ENCODE measurements at regions not wholly inside any gene's neighbourhood (a gene's known extent, or its start where the extent isn't known, plus 50 kb on each side); places are given as distances from the start of the nearest gene placed in this dataset.
"Not testable (repeated sequence)": the region's sequence is repeated elsewhere in the genome, so short reads cannot be mapped to it uniquely, and the experiment has no call there.

DNA sequence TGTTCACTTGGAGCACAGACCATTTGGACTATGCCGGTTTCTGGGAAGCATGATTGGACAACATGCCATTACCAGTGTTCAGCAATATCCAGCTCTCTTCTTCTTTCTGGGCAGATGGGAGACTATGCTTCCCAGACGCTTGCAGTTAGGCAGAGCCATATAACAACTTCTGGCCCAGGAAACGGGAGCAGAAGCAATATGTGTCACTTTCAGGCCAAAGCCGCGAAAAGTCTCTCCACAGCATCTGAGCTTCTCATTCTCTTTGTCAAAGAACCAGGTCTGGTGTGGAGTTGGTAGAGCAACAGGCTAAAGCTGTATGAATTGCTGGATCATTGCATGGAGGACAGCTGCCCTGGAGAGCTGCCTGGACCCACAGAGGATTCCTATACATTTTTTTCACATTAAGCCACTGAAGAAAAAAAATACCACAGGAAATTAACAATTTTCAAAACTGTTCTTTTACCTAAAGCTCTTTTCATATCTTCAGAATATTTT is 131.4 kb upstream of the FRG1 start:
- DNase-seq: no peak

DNA sequence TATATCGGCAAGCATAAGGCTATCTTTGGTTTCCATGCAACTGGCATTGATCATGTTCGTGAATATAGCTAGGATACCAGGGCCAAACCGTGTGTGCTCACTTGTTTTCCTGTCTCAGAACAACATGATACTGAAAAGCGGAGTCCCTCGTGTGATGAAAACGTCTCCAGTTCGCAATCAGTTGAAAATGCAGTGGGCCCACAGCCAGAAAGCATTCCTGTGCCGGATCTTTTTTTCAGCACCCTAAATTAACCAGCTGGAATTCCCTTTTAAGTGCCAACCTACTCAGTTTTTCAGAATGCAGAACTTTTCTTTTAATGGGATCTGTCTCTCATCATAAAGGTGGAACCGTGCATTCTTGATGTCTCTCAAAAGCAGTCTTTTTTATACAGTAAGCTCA is 130.8 kb upstream of the FRG1 start:
- DNase-seq: no peak

DNA sequence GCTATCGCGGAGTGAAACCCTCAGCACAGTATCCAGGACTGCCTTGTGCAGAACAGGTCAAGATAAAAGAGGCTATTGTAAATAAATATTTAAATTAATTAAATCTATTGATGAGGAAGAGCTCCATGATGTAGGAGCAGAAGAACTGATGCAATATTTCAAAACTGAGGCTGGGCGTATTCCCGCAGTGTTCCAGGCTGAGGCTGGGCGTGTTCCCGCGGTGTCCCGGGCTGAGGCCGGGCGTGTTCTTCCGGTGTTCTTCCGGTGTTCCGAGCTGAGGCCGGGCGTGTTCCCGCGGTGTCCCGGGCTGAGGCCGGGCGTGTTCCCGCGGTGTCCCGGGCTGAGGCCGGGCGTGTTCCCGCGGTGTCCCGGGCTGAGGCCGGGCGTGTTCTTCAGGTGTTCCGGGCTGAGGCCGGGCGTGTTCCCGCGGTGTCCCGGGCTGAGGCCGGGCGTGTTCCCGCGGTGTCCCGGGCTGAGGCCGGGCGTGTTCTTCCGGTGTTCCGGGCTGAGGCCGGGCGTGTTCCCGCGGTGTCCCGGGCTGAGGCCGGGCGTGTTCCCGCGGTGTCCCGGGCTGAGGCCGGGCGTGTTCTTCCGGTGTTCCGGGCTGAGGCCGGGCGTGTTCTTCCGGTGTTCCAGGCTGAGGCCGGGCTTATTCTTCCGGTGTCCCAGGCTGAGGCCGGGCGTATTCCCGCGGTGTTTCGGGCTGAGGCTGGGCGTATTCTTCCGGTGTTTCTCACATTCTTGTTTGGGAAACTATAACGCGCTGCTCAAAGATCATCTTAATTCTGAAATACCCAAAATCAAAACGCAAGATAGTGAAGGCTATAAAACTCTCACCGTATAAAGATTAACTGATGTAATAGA is 130.1 kb upstream of the FRG1 start:
- DNase-seq: not testable (repeated sequence)

DNA sequence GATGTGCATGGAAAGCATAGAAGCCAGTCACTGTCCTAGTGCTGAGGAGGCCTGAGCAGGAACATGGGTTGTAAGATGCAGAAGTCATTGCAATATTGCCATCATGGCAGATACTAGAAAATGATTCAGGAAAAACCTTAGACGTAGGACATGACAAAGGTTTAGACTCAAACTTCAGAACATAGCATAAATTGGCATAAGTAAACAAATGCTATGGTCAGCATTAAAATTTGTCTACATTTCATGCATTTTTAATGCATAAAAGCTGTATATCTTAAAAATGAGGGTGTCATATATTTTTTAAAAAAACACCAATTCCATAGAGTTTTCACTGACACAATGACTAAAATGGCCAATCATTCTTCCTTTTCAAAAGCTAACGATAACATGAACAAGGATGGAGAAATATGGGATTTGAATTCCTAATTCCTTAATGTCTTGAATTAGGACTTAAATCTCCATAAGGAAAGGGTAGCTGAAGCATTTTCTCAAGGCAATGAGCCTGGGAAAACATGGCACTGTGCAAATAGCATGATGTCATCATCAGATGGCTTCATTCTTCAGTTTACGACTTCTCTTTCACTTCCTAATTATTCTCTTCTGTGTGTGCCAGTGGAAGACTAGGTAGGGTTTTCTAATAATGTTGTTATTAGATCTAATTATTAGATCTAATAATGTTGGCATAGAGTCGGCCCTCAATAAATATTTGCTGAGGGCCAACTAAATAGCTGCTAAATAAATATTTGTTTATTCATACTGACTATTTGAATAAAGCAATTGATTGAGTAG is 125.1 kb upstream of the FRG1 start:
- no peak for DNase-seq

DNA sequence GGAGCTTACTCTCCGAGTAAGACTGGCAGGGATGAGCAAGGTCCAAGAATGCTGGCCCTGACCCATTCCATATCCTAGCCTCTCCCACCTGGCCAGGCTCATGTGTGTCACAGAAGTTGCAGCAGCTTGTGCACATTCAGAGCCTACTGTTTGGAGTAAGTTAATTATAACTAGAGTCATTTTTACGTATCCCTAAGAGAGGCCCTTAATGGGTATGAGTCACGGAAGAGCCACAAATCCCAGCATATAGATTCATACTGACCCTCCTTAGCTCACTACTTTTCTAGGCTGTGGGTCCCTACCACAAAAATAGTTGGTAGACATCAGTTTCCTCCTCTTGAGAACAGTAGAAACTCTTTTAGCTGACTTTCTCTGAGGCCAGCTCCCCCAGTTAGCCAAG is 118.3 kb upstream of the FRG1 start:
- DNase-seq: no peak

DNA sequence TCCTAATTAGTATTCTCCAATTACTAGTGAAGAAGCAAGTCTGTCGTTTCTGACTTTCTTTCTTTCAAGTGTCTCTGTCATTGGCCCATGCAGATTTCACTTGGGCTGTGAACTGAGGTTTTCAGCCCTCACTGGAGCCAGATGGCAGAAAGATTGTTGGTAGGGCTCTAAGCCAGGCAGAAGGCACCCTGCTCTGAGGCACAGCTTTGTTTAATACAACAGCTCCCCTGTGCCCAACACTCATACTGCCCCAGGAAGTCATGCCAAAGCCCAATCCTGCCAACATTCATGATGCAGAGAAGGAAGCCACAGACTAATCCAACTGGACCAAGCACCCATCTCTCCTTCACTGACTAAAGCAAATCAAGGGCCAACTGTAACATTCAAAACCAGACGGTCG is 117.1 kb upstream of the FRG1 start:
- no peak for DNase-seq

DNA sequence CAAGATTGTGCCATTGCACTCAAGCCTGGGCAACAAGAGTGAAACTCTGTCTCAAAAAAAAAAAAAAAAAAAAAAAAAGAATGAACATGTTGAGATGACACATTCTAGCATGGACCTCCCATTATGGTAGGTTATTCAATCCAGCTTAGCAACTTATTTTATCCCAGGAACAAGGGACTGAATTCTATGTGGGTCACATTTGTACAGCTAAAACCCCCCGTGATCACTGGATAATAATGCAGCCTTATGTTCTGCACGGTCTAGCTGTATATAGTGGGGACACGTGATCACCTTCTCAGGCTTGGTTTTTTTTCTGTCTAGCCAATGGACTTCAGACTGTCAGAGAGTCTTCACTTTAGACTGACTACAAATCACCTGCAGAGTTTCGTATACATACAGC is 115.2 kb upstream of the FRG1 start:
- no peak for DNase-seq

DNA sequence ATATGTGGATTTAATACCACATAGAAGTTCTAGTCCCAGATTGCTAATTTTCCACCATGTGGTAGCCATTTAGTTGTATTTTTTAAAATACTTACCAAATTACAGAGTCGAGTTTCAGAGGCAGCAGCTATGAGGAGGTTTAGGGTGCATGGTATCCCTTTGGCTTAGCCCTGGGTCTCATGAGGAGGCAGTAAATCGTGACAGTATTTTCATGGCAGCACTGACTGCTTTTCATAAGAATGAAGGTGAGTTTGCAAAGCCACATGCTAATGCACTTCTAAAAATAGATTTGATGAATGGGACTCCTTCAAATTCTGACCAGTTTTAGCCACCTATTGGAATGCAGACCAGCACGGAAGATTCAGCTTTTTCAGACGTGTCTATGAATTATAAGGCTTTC is 114.0 kb upstream of the FRG1 start:
- no peak for DNase-seq

DNA sequence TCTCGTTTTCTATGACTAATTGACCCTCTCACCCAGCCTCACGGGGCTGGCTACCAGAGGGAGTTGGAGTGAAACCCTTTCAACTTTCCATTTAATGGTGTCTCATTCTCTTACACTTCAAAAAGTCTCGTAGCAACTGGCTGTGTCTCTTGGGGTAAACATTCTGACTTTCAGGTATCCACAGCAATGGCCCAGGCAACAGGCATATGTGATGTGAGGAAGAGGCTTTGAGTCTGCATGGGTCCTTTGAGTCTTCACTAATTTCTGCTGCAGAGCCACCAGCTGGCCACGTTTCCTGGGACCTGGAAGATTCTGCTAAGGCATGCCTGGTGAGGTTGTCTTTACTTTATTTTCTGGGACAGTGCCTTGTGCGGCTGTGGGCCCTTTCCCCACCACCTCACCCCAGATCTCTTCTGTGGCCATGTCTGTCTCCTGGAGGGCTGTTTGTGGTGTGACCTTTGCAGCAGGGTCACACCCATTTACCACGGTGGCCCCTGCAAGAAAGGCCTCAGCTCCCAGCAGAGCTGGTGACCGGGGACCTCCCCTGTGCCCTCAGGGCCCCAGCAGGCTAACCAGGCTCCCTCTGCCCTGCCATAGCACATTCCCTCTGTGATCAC is 112.5 kb upstream of the FRG1 start:
- DNase-seq: no peak

DNA sequence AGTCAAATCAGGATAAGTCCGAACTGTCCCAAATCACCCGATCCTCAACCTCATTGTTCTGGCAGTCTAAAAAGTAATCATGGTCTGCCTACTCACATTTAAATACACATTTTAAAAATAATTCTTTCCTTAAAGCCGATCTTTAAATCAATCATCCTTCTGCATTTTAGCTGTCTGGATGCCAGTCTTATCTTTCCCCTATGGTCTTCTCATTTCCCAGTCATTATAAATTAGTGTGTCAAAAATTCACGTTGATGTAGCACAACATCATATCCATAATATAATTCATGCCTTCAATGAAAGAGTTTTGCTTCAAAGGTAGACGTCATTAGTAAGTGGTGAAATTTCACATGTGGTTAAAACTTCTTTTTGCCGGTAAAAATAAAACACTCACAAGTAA is 108.1 kb upstream of the FRG1 start:
- no peak for DNase-seq

DNA sequence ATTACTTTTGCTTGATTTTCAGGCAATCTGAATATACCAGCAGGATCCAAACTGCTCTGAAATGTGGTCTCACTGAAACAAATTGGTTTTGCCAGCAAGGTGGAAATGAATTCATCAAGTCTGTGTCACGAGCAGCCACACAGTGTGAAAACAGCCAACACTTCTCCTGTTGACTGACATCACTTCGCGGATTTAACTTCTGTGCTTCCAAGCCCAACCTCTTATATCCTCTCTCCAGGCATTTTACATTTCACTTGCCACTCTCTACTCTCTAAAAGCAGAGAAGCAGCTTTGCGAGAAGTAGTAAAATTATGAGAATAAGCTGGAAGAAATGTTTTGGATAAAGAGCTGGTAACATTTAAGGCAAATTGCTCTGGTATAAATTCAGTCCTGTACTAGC is 106.1 kb upstream of the FRG1 start:
- DNase-seq: no peak

DNA sequence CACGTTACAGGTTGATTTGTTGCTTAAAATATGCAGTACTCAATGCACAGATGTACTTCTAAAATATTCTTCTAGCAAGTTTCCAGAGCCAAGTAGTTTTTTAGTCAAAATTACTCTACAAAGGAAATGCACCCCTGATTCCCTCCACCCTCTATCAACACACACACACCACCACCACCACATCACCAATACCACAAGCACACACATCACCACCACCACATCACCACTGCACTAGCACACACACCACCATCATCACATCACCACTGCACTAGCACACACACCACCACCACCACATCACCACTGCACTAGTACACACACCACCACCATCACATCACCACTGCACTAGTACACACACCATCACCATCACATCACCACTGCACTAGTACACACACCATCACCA is 105.2 kb upstream of the FRG1 start:
- no peak for DNase-seq

DNA sequence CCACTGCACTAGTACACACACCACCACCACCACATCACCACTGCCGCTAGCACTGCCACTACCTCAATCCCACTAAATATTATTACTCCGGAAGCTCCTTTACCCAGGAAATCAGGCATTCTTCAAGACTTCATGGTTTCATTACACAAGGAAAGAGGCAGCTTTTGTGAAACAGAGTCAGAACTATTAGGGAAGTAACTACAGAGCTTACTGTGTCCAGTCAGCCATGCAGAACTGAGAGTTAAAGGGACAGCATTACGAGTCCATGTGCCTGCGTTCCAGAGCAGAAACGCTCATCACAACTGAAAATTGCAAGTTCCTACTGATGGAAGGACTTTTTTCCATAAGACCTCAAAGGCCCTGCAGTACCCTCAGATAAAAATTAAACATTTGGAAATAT is 103.2 kb upstream of the FRG1 start:
- no peak for DNase-seq

DNA sequence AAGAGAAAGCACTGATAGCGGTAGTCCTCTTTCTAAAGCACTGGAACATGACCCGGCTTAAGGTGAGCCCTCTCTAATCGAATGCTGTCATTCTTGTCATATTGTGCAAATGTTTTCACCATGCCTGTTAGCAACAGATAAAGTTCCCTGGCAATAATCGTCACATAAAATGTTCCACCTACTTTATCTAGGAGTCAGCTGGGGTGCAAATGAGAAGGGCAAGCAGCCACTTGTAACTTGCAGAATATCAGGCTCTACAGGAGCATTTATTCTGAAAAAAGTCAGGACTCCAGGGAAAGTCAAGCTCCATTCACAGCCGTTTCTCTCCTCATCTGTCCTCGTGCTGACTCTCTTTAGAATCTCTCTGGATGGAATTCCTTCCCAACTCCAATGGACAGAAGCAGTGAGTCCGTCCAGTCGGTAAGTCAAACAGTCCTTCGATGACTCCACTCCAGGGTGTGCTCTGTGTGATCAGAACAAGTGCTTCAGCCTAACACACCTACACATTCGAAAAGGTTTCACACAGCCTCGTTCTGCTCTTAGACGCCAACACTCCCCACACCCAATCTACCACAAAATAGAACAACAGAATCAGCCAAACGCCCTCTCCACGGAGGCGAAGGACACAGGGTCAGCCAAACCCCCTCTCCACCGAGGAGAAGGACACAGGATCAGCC is 101.7 kb upstream of the FRG1 start:
- no peak for DNase-seq

DNA sequence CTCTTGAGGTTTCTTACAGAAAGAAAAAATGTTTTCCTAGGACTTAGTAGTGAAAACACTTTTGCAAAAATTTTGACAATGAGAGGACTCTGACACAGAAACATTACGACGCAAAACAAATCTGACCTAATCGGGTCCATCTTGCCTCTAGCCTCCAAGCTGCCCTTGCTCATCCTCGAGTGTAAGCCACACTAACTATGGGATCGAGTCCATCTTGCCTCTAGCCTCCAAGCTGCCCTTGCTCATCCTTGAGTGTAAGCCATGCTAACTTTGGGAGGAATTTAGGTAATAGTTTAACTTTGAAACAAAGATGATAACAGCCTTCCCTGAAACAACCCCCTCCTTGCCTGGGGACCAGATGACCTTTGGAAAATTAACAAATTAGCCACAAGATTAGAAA is 100.3 kb upstream of the FRG1 start:
- no peak for DNase-seq

DNA sequence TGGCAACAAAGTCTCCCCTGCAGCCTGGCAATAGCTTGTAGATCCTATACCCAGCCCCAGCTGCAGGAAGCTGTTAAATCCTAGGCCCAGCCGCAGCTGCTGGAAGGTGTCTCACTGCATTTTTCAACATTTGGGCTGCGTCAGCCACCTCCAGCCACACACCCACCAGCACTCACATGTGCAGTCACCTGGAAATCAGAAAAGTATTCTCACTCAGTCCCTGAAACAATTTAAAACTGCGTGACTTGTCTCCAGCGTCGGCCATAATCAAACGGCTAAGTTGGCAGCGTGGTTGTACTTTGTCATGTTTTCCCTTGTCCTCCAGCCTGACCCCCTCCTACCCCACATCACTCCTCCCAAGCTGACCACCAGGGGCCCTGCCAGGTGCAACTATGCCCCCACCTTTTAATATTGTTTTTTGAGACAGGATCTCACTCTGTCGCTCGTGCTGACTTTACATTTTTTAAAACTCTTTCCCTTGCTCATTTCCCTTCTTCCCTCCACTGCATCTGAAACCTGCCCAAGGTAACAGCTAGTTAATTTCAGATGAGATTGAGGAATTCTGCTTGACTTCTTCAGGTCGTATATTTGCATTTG is 97.2 kb upstream of the FRG1 start:
- DNase-seq: no peak

DNA sequence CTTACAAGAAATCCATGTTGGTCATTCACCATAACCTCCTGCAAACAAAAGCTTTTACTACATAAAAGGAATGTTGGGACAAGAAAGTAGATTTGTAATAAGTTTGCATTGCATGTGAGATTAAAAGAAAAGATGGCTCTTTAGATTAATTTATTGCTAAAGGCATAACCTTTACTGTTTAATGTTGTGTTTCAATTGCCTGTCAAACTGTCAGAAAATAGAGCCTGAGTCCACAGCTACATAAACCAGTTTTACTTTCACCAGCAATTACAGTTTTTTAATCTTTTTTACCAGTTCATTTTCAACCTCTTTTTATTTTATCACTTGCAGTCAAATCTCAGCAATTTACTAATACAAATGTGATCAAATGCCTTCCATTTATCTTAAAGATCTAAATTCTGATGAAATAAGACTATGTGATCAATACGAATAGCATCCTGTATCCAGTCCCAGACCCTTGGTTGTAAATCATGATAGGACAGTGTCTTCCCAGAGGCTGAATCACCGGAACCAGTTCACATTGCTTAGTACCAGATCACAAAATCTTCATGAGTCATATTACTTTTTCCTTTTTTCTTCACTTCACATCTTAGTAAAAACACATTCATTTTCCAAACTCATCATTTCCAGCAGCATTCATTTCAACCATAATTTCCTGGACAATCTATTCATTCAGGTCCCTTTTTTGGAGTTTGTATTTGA is 95.4 kb upstream of the FRG1 start:
- no peak for DNase-seq

DNA sequence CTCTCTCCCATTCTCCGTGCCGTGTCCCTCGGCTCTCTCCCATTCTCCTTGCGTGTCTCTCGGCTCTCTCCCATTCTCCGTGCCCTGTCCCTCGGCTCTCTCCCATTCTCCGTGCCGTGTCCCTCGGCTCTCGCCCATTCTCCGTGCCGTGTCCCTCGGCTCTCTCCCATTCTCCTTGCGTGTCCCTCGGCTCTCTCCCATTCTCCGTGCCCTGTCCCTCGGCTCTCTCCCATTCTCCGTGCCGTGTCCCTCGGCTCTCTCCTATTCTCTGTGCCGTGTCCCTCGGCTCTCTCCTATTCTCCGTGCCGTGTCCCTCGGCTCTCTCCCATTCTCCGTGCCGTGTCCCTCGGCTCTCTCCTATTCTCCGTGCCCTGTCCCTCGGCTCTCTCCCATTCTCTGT is 94.6 kb upstream of the FRG1 start:
- not testable (repeated sequence) for DNase-seq

DNA sequence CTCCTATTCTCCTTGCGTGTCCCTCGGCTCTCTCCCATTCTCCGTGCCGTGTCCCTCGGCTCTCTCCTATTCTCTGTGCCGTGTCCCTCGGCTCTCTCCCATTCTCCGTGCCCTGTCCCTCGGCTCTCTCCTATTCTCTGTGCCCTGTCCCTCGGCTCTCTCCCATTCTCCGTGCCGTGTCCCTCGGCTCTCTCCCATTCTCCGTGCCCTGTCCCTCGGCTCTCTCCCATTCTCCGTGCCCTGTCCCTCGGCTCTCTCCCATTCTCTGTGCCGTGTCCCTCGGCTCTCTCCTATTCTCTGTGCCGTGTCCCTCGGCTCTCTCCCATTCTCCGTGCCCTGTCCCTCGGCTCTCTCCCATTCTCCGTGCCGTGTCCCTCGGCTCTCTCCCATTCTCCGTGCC is 94.1 kb upstream of the FRG1 start:
- not testable (repeated sequence) for DNase-seq

DNA sequence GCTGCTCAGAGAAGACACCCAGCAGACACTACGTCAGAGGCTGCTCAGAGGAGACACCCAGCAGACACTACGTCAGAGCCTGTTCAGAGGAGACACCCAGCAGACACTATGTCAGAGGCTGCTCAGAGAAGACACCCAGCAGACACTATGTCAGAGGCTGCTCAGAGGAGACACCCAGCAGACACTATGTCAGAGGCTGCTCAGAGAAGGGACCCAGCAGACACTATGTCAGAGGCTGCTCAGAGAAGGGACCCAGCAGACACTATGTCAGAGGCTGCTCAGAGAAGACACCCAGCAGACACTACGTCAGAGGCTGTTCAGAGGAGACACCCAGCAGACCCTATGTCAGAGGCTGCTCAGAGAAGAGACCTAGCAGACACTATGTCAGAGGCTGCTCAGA is 92.0 kb upstream of the FRG1 start:
- DNase-seq: not testable (repeated sequence)

DNA sequence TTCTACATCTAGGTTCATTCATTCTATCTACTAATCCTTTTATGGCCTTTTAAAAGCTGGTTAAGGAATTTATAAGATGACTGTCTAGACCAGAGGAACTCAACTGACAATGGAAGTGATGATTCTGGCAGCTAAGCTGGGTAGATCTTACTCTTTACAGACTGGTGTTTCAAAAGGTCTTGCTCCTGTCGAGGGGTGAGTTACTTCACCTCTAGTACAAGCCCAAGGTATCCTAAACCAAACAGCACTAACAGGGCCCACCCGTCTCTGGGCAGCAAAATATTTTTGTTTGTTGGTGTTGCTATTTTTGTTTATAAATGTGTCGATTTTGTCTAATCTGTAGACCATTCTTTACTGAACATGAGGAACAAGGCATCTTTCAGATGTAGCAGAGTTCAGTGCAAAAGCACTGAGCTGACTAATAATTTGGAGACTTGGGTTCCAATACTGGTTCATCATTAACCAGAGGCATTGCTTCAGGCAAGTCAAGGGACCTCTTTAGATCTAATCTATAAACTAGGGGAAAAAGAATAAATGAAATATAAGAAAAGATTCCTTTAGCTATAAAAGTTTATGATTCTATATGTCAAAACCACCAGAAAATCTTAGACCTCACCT is 90.3 kb upstream of the FRG1 start:
- no peak for DNase-seq

DNA sequence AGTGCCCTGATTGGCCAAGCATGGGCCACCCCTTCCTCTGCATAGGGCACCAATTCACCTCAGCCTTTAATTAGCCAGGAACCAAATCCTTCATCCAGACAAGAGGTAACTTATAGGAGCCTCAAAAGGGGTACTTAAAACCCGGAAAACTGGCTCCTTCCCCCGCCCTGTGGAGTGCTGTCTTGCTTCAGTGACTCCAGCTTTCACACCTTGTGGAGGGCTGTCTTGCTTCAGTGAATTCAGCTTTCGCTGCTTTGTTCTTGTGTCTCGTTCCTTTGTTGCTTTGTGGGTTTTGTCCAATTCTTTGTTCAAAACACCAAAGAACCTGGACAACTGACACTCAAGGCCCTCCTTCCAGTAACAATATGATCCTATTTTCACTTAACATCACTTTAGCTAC is 82.2 kb upstream of the FRG1 start:
- no peak for DNase-seq
